Mesenchymal stem cell (in vitro differentiated cells and primary cell): ENCODE measurements at regions not wholly inside any gene's neighbourhood (a gene's known extent, or its start where the extent isn't known, plus 50 kb on each side); places are given as distances from the start of the nearest gene placed in this dataset.

ENCODE experiments used
- DNase-seq: peaks from one replicate; pipeline ENCODE4 v3.0.0-alpha.2; 2013
- H2AFZ ChIP-seq: one replicate; pipeline ENCODE4 v1.6.1; 2013; ENCODE audit warnings: low read depth, mild to moderate bottlenecking, control low read depth, inconsistent platforms, low read length, moderate library complexity
- H2AK5ac ChIP-seq: 2 replicates; pipeline ENCODE4 v1.6.1; 2013; ENCODE audit warnings: low read length, moderate library complexity, mild to moderate bottlenecking, inconsistent platforms; ENCODE audit not compliant: severe bottlenecking
- H2BK120ac ChIP-seq: one replicate; pipeline ENCODE4 v1.6.1; 2013; ENCODE audit warnings: low read depth, mild to moderate bottlenecking, inconsistent platforms, low read length, moderate library complexity
- H2BK12ac ChIP-seq, 2 experiments: one replicate each; pipeline ENCODE4 v1.6.1; 2013; ENCODE audit warnings: inconsistent platforms in 2 of 2, low read length in 2 of 2, mild to moderate bottlenecking in 2 of 2, moderate library complexity in 2 of 2, control low read depth in 1 of 2
- H2BK15ac ChIP-seq: one replicate; pipeline ENCODE4 v1.6.1; 2013; ENCODE audit warnings: mild to moderate bottlenecking, low read depth, inconsistent platforms; ENCODE audit not compliant: poor library complexity, severe bottlenecking
- H2BK5ac ChIP-seq: 2 replicates; pipeline ENCODE4 v1.6.1; 2013; ENCODE audit warnings: low read depth, mild to moderate bottlenecking, low read length, control low read depth, inconsistent platforms; ENCODE audit not compliant: poor library complexity, severe bottlenecking
- H3K14ac ChIP-seq, 2 experiments: one replicate each; pipeline ENCODE4 v1.6.1; 2013; ENCODE audit warnings: inconsistent platforms in 2 of 2, low read length in 2 of 2, control low read depth in 1 of 2, mild to moderate bottlenecking in 1 of 2, moderate library complexity in 1 of 2
- H3K18ac ChIP-seq, 2 experiments: one replicate each; pipeline ENCODE4 v1.6.1; 2013; ENCODE audit warnings: inconsistent platforms in 2 of 2, low read length in 2 of 2, control low read depth in 1 of 2, low read depth in 1 of 2, mild to moderate bottlenecking in 1 of 2
- H3K23ac ChIP-seq, 2 experiments: one replicate each; pipeline ENCODE4 v1.6.1; 2013; ENCODE audit warnings: inconsistent platforms in 2 of 2, low read length in 2 of 2, mild to moderate bottlenecking in 2 of 2, moderate library complexity in 2 of 2, control low read depth in 1 of 2
- H3K27ac ChIP-seq: 2 replicates; pipeline ENCODE4 v1.5.1; 2013; ENCODE audit warnings: mild to moderate bottlenecking, moderate library complexity, low read length, control low read depth, inconsistent platforms; ENCODE audit not compliant: poor library complexity, severe bottlenecking
- H3K27me3 ChIP-seq, 2 experiments: 2 replicates each; pipeline versions ENCODE4 v1.6.1 to v1.7.0; 2013; ENCODE audit warnings: low read length in 2 of 2, mild to moderate bottlenecking in 2 of 2, moderate library complexity in 2 of 2, control low read depth in 1 of 2, inconsistent platforms in 1 of 2; ENCODE audit not compliant: control insufficient read depth in 1 of 2, insufficient read depth in 1 of 2
- H3K36me3 ChIP-seq, 2 experiments: 2 replicates each; pipeline versions ENCODE4 v1.6.1 to v1.7.0; 2013; ENCODE audit warnings: low read length in 2 of 2, control low read depth in 1 of 2, inconsistent platforms in 1 of 2, low read depth in 1 of 2, mild to moderate bottlenecking in 1 of 2; ENCODE audit not compliant: insufficient read depth in 2 of 2, control insufficient read depth in 1 of 2
- H3K4ac ChIP-seq, 2 experiments: one replicate each; pipeline ENCODE4 v1.6.1; 2013; ENCODE audit warnings: inconsistent platforms in 2 of 2, low read length in 2 of 2, mild to moderate bottlenecking in 2 of 2, moderate library complexity in 2 of 2, control low read depth in 1 of 2, low read depth in 1 of 2
- H3K4me1 ChIP-seq: 2 replicates; pipeline ENCODE4 v1.6.1; 2013; ENCODE audit warnings: low read depth, low read length, control low read depth; ENCODE audit not compliant: control insufficient read depth, insufficient read depth
- H3K4me2 ChIP-seq: 2 replicates; pipeline ENCODE4 v1.6.1; 2013; ENCODE audit warnings: low read length, mild to moderate bottlenecking, inconsistent platforms; ENCODE audit not compliant: poor library complexity, severe bottlenecking
- H3K4me3 ChIP-seq, 2 experiments: 2 replicates each; pipeline versions ENCODE4 v1.5.1 to v1.7.0; 2013; ENCODE audit warnings: low read length in 2 of 2, mild to moderate bottlenecking in 2 of 2, control low read depth in 1 of 2, low read depth in 1 of 2; ENCODE audit not compliant: insufficient read depth in 1 of 2
- H3K79me1 ChIP-seq: replicated peaks from 2 replicates; pipeline ENCODE4 v1.6.1; 2013; ENCODE audit warnings: mild to moderate bottlenecking, control low read depth, low read length, inconsistent platforms; ENCODE audit not compliant: poor library complexity, severe bottlenecking
- H3K9ac ChIP-seq: 2 replicates; pipeline ENCODE4 v1.7.0; 2013; ENCODE audit warnings: mild to moderate bottlenecking, low read length, moderate library complexity
- H3K9me3 ChIP-seq: 2 replicates; pipeline ENCODE4 v1.7.0; 2013; ENCODE audit warnings: mild to moderate bottlenecking, low read length; ENCODE audit not compliant: control insufficient read depth
- H4K8ac ChIP-seq: one replicate; pipeline ENCODE4 v1.6.1; 2013; ENCODE audit warnings: inconsistent platforms, mild to moderate bottlenecking, low read length, moderate library complexity
- H4K91ac ChIP-seq: one replicate; pipeline ENCODE4 v1.6.1; 2013; ENCODE audit warnings: mild to moderate bottlenecking, low read length, inconsistent platforms
- WGBS: methylation state at CpG from one replicate; pipeline ENCODE4 v1.1.7; 2013; ENCODE audit warnings: mixed read lengths; 5-methylcytosine and 5-hydroxymethylcytosine counted together

- Histone ChIP-seq H2BK120ac (no peak overlapping the region), H4K8ac (no peak overlapping the region), H3K9ac (no peak overlapping the region), H3K36me3 (no peaks in the 10 kb centered on the region), H3K4me3 (no peak overlapping the region), H2BK12ac (no peak overlapping the region), H3K4ac (no peak overlapping the region), H3K4me1 (no peaks in the 10 kb centered on the region), H2AK5ac (no peak overlapping the region), H3K14ac (no peak overlapping the region), H3K18ac (no peak overlapping the region), H3K9me3 (no peaks in the 10 kb centered on the region), H3K23ac (no peak overlapping the region), H2BK5ac (no peak overlapping the region), H3K4me2 (no peak overlapping the region), H3K27ac (no peak overlapping the region), H2AFZ (no peak overlapping the region), H3K79me1 (no peaks in the 10 kb centered on the region), H4K91ac (no peak overlapping the region), H2BK15ac (no peak overlapping the region), H3K27me3 (no peaks in the 10 kb centered on the region)
- no peak for DNase-seq
- 95% methylated on average over 1 of the region's 2 CpGs for WGBS
These were observed 85.8 kb upstream of the IFNE start for GRCh38 chr9:21567926-21568325.

GRCh38 chr9:21568484-21568883, 86.4 kb upstream of the IFNE start:
- Histone ChIP-seq H3K14ac (no peak overlapping the region), H3K23ac (no peak overlapping the region), H3K36me3 (no peaks in the 10 kb centered on the region), H3K4me1 (no peaks in the 10 kb centered on the region), H2BK5ac (no peak overlapping the region), H2AFZ (no peak overlapping the region), H3K4ac (no peak overlapping the region), H3K9me3 (no peaks in the 10 kb centered on the region), H3K27me3 (no peaks in the 10 kb centered on the region), H3K4me3 (no peak overlapping the region), H4K91ac (no peak overlapping the region), H4K8ac (no peak overlapping the region), H3K79me1 (no peaks in the 10 kb centered on the region), H2BK15ac (no peak overlapping the region), H3K9ac (no peak overlapping the region), H2AK5ac (no peak overlapping the region), H2BK120ac (no peak overlapping the region), H3K4me2 (no peak overlapping the region), H2BK12ac (no peak overlapping the region), H3K27ac (no peak overlapping the region), H3K18ac (no peak overlapping the region)
- no peak for DNase-seq
- 100% methylated on average over 2 of the region's 3 CpGs for WGBS

DNA sequence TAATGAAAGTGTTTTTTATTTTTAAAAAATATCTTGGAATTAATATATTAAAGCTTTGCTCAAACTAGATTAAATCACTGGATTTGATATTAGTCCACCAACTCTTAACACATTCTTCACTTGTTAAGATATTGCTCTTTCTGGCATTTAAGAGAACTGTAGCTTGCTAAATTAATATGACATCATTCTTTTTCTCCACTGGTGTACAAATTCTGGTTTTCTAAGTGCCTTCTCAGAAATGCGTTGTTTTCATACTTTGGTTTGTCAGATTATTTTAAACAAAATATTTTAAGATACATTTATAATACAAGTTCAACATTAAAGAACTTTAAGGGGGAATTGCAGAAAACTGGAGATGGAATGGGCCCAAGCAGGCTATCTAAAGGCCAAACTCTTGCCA, 87.6 kb upstream of the IFNE start:
- Histone ChIP-seq H3K4me2 (no peak overlapping the region), H3K4me1 (no peaks in the 10 kb centered on the region), H2AK5ac (no peak overlapping the region), H3K18ac (no peak overlapping the region), H3K14ac (no peak overlapping the region), H2BK15ac (no peak overlapping the region), H3K23ac (no peak overlapping the region), H3K9ac (no peak overlapping the region), H2BK120ac (no peak overlapping the region), H4K8ac (no peak overlapping the region), H3K27me3 (no peaks in the 10 kb centered on the region), H3K36me3 (no peaks in the 10 kb centered on the region), H2BK5ac (no peak overlapping the region), H4K91ac (no peak overlapping the region), H3K4ac (no peak overlapping the region), H3K79me1 (no peaks in the 10 kb centered on the region), H2BK12ac (no peak overlapping the region), H3K4me3 (no peak overlapping the region), H2AFZ (no peak overlapping the region), H3K9me3 (no peaks in the 10 kb centered on the region), H3K27ac (no peak overlapping the region)
- no CpG with 5 or more reads among the region's 1 CpG for WGBS
- DNase-seq, result no peak

GRCh38 chr9:21570643-21571275, 88.6 kb upstream of the IFNE start:
- Histone ChIP-seq H3K23ac (no peak overlapping the region), H4K8ac (no peak overlapping the region), H2AK5ac (no peak overlapping the region), H3K4me3 (no peak overlapping the region), H4K91ac (no peak overlapping the region), H2AFZ (no peak overlapping the region), H3K4me1 (peaks cover 4% of the 10 kb centered on the region), H2BK12ac (no peak overlapping the region), H2BK5ac (no peak overlapping the region), H2BK15ac (no peak overlapping the region), H2BK120ac (no peak overlapping the region), H3K36me3 (no peaks in the 10 kb centered on the region), H3K14ac (no peak overlapping the region), H3K27ac (no peak overlapping the region), H3K4me2 (no peak overlapping the region), H3K4ac (no peak overlapping the region), H3K27me3 (no peaks in the 10 kb centered on the region), H3K79me1 (no peaks in the 10 kb centered on the region), H3K9ac (no peak overlapping the region), H3K18ac (no peak overlapping the region), H3K9me3 (no peaks in the 10 kb centered on the region)
- no peak for DNase-seq
- 96% methylated on average over 4 of the region's 5 CpGs for WGBS
